ENCODE measurements at regions not wholly inside any gene's neighbourhood (a gene's known extent, or its start where the extent isn't known, plus 50 kb on each side); places are given as distances from the start of the nearest gene placed in this dataset.
"Not testable (repeated sequence)": the region's sequence is repeated elsewhere in the genome, so short reads cannot be mapped to it uniquely, and the experiment has no call there.

GRCh38 chrX:10469-11458, 270.4 kb upstream of the PLCXD1 start:
- no CpG with 5 or more reads among the region's 18 CpGs for WGBS, 10 experiments
- H3K4me1 ChIP-seq (replicated peaks in 1 of 2); ATAC-seq (replicated peaks in 6 of 8); H3K27ac ChIP-seq; in situ Hi-C loops (cut with MboI; ENCODE audit: low pct_unique_long_range_greater_than_20kb in 2 of 9, low sequenced_read_pairs in 9 of 9, unreplicated experiment in 9 of 9); H3K4me3 ChIP-seq: not testable (repeated sequence)

- ATAC-seq (replicated peaks in 6 of 8) = peak in 5 of 8 experiments; percentile 85 to 95 (median 91)
- WGBS, 10 experiments = no CpG with 5 or more reads among the region's 45 CpGs
These were observed 267.2 kb upstream of the PLCXD1 start for GRCh38 chrX:13821-14443.

GRCh38 chrX:14452-14851, 266.7 kb upstream of the PLCXD1 start:
- H3K27ac ChIP-seq = peak overlapping the region in 1 of 2 donors; percentile 69
- in situ Hi-C loops (cut with MboI; ENCODE audit: low pct_unique_long_range_greater_than_20kb in 2 of 9, low sequenced_read_pairs in 9 of 9, unreplicated experiment in 9 of 9); H3K4me1 ChIP-seq (replicated peaks in 1 of 2); ATAC-seq (replicated peaks in 6 of 8): not testable (repeated sequence)
- H3K4me3 ChIP-seq = peak overlapping the region in 2 of 5 donors; percentile 34 to 41
- WGBS, 10 experiments = no CpG with 5 or more reads among the region's 39 CpGs

More at GRCh38 chrX:13821-14443, 267.2 kb upstream of the PLCXD1 start:
- H3K4me1 ChIP-seq (replicated peaks in 1 of 2); in situ Hi-C loops (cut with MboI; ENCODE audit: low pct_unique_long_range_greater_than_20kb in 2 of 9, low sequenced_read_pairs in 9 of 9, unreplicated experiment in 9 of 9); H3K27ac ChIP-seq: not testable (repeated sequence)
- peak overlapping the region in 2 of 5 donors; percentile 41 to 46 for H3K4me3 ChIP-seq

- H3K27ac ChIP-seq; H3K4me3 ChIP-seq; H3K4me1 ChIP-seq (replicated peaks in 1 of 2); in situ Hi-C loops (cut with MboI; ENCODE audit: low pct_unique_long_range_greater_than_20kb in 2 of 9, low sequenced_read_pairs in 9 of 9, unreplicated experiment in 9 of 9): not testable (repeated sequence)
- no CpG with 5 or more reads among the region's 47 CpGs for WGBS, 10 experiments
- ATAC-seq (replicated peaks in 6 of 8) = peak; percentile 82 to 97 (median 88)
These were observed 262.3 kb upstream of the PLCXD1 start for GRCh38 chrX:18768-19454.

- peak in 3 of 8 experiments; percentile 12 to 44 (median 28) for ATAC-seq (replicated peaks in 6 of 8)
- in situ Hi-C loops (cut with MboI; ENCODE audit: low pct_unique_long_range_greater_than_20kb in 2 of 9, low sequenced_read_pairs in 9 of 9, unreplicated experiment in 9 of 9); H3K4me1 ChIP-seq (replicated peaks in 1 of 2): not testable (repeated sequence)
- Histone ChIP-seq H3K4me3 (peak overlapping the region in 2 of 5 donors; percentile 44 to 47), H3K27ac (peak overlapping the region in 1 of 2 donors; percentile 73)
- no CpG with 5 or more reads among the region's 41 CpGs for WGBS, 10 experiments
These were observed 261.7 kb upstream of the PLCXD1 start for GRCh38 chrX:19455-19827.

GRCh38 chrX:19912-20571, 261.1 kb upstream of the PLCXD1 start:
- Histone ChIP-seq H3K4me3 (peak overlapping the region in 2 of 5 donors; percentile 44 to 47), H3K27ac (peak overlapping the region in 1 of 2 donors; percentile 73), H3K4me1 (replicated peaks in 1 of 2) (peaks cover 0 to 5% of the 10 kb centered on the region in 2 donors)
- peak in 5 of 8 experiments; percentile 2 to 56 (median 16) for ATAC-seq (replicated peaks in 6 of 8)
- in situ Hi-C loops (cut with MboI; ENCODE audit: low pct_unique_long_range_greater_than_20kb in 2 of 9, low sequenced_read_pairs in 9 of 9, unreplicated experiment in 9 of 9) = no loop called here
- WGBS, 10 experiments = 80% methylated on average over 1 of the region's 56 CpGs; no CpG with 5 or more reads in 9 of the 10 experiments

- no CpG with 5 or more reads among the region's 6 CpGs for WGBS, 10 experiments
- in situ Hi-C loops (cut with MboI; ENCODE audit: low pct_unique_long_range_greater_than_20kb in 2 of 9, low sequenced_read_pairs in 9 of 9, unreplicated experiment in 9 of 9); ATAC-seq (replicated peaks in 6 of 8); H3K4me1 ChIP-seq (replicated peaks in 1 of 2); H3K4me3 ChIP-seq; H3K27ac ChIP-seq: not testable (repeated sequence)
These were observed 257.0 kb upstream of the PLCXD1 start for GRCh38 chrX:24139-24538.

Measured in motor neuron (in vitro differentiated cells).